GM19035 (cell line): ENCODE measurements at regions not wholly inside any gene's neighbourhood (a gene's known extent, or its start where the extent isn't known, plus 50 kb on each side); places are given as distances from the start of the nearest gene placed in this dataset.
"Not testable (repeated sequence)": the region's sequence is repeated elsewhere in the genome, so short reads cannot be mapped to it uniquely, and the experiment has no call there.

Experiments
- ATAC-seq: cut with Tn5 transposase; IDR thresholded peaks from one replicate; pipeline ENCODE4 v1.9.1; 2021; ENCODE audit not compliant: unreplicated experiment

GRCh38 chr15:45863881-45864580, 229.2 kb downstream of the SQOR start:
- ATAC-seq, result no peak

- ATAC-seq, result no peak
Observed at GRCh38 chr15:45866616-45867015, 231.8 kb downstream of the SQOR start.

GRCh38 chr15:45867281-45867680, 232.5 kb downstream of the SQOR start:
- no peak for ATAC-seq

- ATAC-seq, result no peak
Observed at GRCh38 chr15:45868109-45868691, 233.4 kb downstream of the SQOR start.

GRCh38 chr15:45869034-45869668, 234.3 kb downstream of the SQOR start:
- ATAC-seq, result no peak

GRCh38 chr15:45871121-45871855, 236.5 kb downstream of the SQOR start:
- ATAC-seq, result no peak

GRCh38 chr15:45873781-45874180, 239.0 kb downstream of the SQOR start:
- ATAC-seq, result no peak

GRCh38 chr15:45874566-45874965, 239.7 kb downstream of the SQOR start:
- ATAC-seq, result not testable (repeated sequence)

GRCh38 chr15:45884289-45884688, 249.5 kb downstream of the SQOR start:
- ATAC-seq, result no peak

- ATAC-seq, result no peak
Observed at GRCh38 chr15:45884755-45885445, 250.1 kb downstream of the SQOR start.

GRCh38 chr15:45885801-45886200, 251.0 kb downstream of the SQOR start:
- no peak for ATAC-seq

GRCh38 chr15:45891766-45892165, 256.9 kb downstream of the SQOR start:
- ATAC-seq, result no peak

GRCh38 chr15:45892182-45892581, 257.4 kb downstream of the SQOR start:
- no peak for ATAC-seq

GRCh38 chr15:45903283-45903682, 268.5 kb downstream of the SQOR start:
- ATAC-seq, result no peak

GRCh38 chr15:45904019-45904418, 269.2 kb downstream of the SQOR start:
- no peak for ATAC-seq

- ATAC-seq, result no peak
Observed at GRCh38 chr15:45906230-45906629, 271.4 kb downstream of the SQOR start.

- no peak for ATAC-seq
Observed at GRCh38 chr15:45910671-45911070, 275.8 kb downstream of the SQOR start.

GRCh38 chr15:45913451-45913850, 278.6 kb downstream of the SQOR start:
- no peak for ATAC-seq

- no peak for ATAC-seq
Observed at GRCh38 chr15:45914425-45914824, 279.6 kb downstream of the SQOR start.

- no peak for ATAC-seq
Observed at GRCh38 chr15:45918839-45919238, 284.0 kb downstream of the SQOR start.

GRCh38 chr15:45919806-45920205, 285.0 kb downstream of the SQOR start:
- no peak for ATAC-seq
